ENCODE measurements at regions not wholly inside any gene's neighbourhood (a gene's known extent, or its start where the extent isn't known, plus 50 kb on each side); places are given as distances from the start of the nearest gene placed in this dataset.
"Not testable (repeated sequence)": the region's sequence is repeated elsewhere in the genome, so short reads cannot be mapped to it uniquely, and the experiment has no call there.

DNA sequence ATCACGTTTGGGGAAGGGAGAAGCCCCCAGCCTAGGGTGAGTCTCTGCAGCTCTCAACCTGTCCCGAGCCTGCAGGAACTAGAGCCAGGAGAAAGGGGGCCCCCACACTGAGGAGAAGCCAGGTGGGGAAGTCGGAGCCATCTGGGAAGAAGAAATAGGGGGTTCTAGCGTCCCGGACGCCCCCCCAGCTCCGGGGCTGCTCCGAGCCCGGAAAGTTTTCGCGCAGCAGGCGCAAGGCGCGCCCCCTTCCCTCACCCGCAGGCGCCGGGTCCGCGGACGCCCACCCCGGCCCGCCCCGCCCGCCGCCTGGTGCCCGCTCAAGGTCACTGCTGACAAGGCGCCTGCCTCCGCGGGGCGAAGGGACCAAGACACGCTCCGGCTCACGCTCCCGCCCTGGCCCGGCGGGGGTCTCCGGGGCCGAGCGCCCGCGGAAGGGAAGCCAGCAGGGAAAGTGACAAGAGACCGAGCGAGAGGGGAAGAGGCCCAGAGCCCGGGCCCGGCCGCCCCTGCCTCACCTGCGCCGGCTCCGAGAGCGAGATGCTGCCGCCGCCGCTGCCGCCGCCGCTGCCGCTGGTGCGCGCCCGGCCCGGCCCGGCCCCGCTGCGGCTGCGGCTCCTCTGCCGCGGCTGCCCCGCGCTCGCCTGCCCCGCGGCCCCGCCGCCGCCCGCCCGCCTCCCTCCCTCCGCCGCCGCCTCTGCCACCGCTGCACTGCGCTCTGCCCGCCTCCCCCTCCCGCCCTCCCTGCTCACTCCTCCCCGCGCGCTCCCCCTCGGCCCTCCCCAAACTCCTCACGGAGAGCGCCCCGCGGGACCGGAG lies 108.4 kb upstream of the SLC6A11 start:
- DNase-seq = peak; percentile 12

GRCh38 chr3:10708216-10708893 lies 107.7 kb upstream of the SLC6A11 start:
- DNase-seq = no peak

DNA sequence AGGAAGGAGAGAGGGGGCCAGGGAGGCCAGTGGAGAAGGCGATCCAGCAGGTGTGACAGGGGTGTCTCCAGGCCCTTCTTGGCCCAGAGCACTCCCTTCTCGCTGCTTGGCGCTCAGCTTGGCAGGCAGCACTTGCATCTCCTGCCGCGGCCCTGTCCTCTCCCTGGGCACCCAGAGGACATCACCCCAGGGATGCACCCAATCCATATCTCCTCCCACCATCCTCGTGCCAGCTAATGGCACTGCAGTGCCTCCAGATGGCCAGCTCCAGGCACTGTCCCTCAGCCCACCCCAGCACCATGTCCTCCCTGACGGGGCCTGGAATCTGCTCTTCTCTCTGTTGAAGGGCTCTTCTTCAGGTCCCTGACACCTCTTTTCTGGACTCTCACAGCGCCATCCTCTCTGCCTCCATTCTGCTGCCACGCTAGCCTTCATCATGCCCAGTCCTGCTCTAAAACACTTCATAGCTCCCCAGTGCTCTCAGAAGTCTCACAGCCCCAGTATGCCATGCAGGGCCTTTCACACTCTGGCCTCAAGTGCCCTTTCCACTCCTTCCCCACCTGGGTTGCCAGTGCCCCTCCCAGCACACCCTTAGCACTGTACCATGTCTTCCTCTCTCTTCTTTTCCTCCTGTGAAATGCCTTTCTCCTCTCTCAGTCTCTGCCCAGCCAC lies 106.8 kb upstream of the SLC6A11 start:
- no peak for DNase-seq

DNA sequence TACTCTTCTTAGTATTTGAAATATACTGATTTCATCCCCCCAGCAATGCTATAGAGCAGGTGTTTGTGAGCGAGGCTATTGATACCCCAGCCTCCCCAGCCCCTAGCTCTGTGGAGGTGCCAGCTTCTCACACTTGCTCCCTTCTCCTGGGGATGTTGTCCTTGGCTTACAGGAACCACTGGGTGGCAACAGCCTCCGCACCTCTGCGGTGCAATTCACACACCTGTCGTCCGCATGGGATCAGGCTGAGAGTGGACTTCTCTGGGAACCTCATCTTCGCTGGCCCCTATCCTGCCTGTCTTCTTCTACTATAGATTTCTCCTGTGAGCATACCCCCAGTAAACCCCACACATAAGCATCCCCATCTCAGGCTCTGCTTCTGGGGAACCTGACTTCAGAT lies 103.9 kb upstream of the SLC6A11 start:
- DNase-seq = no peak

- no peak for DNase-seq
Observed at GRCh38 chr3:10713656-10714055, 102.4 kb upstream of the SLC6A11 start.

DNA sequence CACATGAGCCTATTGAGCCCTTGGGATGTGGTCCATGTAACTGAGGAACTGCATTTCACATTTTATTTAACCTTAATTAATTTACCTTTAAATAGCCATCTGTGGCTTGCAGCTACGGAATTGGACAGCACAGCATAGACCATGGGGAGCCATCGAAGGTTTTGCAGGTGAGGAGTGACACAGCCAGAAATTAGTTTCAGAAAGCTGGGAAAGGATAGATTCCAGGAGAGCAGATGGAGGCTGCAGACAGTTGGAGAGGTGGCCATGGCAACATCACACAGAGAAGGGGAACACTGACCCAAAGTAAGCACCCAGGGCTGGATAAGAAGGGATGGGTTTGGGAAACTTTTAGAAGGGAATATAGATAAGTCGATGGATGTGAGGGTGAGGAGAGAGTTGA lies 100.1 kb upstream of the SLC6A11 start:
- no peak for DNase-seq

DNA sequence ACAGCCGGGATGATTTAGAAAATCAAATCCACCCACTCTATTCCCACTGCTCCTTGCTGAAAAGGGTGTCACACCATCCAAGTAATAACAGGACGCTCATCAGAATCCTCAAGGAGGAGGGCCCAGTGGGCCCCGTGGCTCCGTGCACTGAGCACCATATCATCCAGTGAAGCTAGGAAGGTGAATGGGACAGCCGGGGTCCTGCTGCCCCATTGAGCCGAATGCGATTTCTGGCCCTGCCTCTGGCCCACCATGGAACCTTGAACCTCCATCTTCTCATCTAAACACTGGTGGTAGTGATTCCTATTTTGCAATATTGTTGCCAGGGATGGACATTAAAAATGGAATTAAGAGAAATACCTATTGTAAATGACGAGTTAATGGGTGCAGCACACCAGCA lies 99.1 kb upstream of the SLC6A11 start:
- DNase-seq = no peak

- no peak for DNase-seq
Observed at GRCh38 chr3:10717756-10718155, 98.3 kb upstream of the SLC6A11 start.

GRCh38 chr3:10721101-10721500 lies 94.9 kb upstream of the SLC6A11 start:
- no peak for DNase-seq

DNA sequence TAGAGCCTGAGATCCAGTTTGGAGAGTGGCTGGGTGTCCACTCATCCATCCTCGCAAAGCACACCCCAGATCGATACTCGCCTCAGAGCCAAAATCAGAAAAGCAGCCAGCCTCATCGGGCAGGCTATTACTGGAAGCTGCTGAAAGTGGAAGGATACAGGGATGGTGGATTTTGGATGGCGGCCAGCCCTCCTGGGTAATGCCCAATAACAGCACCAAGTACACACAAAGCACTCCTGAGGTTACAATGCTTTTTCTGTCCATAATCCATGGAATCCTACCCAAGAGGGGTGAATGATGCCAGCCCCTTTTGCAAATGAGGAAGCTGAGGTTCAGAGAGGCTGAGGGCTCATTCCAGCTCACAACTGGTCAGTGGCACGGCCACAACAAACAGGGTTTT lies 93.1 kb upstream of the SLC6A11 start:
- DNase-seq = no peak

- no peak for DNase-seq
Observed at GRCh38 chr3:10723991-10724390, 92.0 kb upstream of the SLC6A11 start.

- no peak for DNase-seq
Observed at GRCh38 chr3:10725067-10725466, 91.0 kb upstream of the SLC6A11 start.

GRCh38 chr3:10725846-10726245 lies 90.2 kb upstream of the SLC6A11 start:
- no peak for DNase-seq

GRCh38 chr3:10726787-10727186 lies 89.2 kb upstream of the SLC6A11 start:
- DNase-seq = no peak

GRCh38 chr3:10729439-10729838 lies 86.6 kb upstream of the SLC6A11 start:
- DNase-seq = no peak

- no peak for DNase-seq
Observed at GRCh38 chr3:10732292-10732691, 83.7 kb upstream of the SLC6A11 start.

DNA sequence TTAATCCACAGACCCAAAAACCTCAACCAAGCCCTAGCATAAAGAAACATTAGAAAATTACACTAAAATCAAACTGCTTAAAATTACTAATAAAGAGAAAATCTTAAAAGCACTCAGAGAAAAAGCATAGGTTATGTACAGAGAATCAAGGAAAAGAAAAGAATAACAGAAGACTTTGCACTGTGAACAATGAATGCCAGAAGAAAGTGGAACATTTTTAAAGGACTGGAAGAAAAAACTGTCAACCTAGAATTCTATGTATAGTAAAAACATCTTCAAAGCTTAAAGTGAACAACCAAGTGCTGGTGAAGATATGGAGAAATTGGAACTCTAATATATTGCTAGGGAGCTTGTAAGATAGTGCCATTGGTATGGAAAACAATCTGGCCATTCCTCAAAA lies 82.7 kb upstream of the SLC6A11 start:
- DNase-seq = no peak

GRCh38 chr3:10736444-10736843 lies 79.6 kb upstream of the SLC6A11 start:
- not testable (repeated sequence) for DNase-seq

DNA sequence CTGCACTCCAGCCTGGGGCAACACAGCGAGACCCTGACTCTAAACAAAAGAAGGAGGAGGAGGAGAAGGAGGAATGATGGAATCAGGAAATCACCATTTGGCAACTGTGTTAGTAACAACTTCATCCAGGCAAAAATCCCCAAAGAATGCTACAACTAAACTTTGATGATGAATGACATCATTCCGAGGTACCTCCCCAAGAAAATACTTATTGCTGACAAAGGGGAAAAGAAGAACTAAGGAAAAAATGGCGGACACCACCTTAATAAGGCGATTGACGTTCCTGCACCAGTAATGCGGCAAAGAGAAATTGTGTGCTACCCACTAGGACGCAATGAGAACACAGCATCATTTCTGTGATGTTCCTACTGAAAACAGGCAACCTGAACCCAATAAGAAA lies 78.2 kb upstream of the SLC6A11 start:
- DNase-seq = no peak

- peak; percentile 78 for DNase-seq
Observed at GRCh38 chr3:10738688-10739372, 77.2 kb upstream of the SLC6A11 start.

GRCh38 chr3:10740954-10741353 lies 75.1 kb upstream of the SLC6A11 start:
- no peak for DNase-seq

- no peak for DNase-seq
Observed at GRCh38 chr3:10741891-10742671, 73.9 kb upstream of the SLC6A11 start.

All from midbrain (tissue), 1 donor.